ENCODE measurements at regions not wholly inside any gene's neighbourhood (a gene's known extent, or its start where the extent isn't known, plus 50 kb on each side); places are given as distances from the start of the nearest gene placed in this dataset.

GRCh38 chr11:96484361-96484760, 94.5 kb downstream of the JRKL start:
- TF ChIP-seq CTCF (IDR thresholded peaks at IDR 0.05; ENCODE audit: low read depth, low read length, missing input control) (no peak), REST (IDR thresholded peaks at IDR 0.05) (no peak)
